Large intestine (tissue), 3 donors: ENCODE measurements at regions not wholly inside any gene's neighbourhood (a gene's known extent, or its start where the extent isn't known, plus 50 kb on each side); places are given as distances from the start of the nearest gene placed in this dataset.
A peak's percentile ranks its signal among the peaks of the same experiment; 100 is the strongest.

Source experiments
- DNase-seq, 2 donors: peaks; one replicate each; pipeline versions ENCODE4 v3.0.0 to v3.0.0-alpha.2; 2013
- H3K27ac ChIP-seq: one replicate; pipeline ENCODE4 v1.5.1; 2013; ENCODE audit warnings: low read length
- H3K27me3 ChIP-seq: 2 replicates; pipeline ENCODE4 v1.6.1; 2013; ENCODE audit warnings: low read length; ENCODE audit not compliant: control insufficient read depth, insufficient read depth
- H3K36me3 ChIP-seq: 2 replicates; pipeline ENCODE4 v1.6.1; 2013; ENCODE audit warnings: low read length; ENCODE audit not compliant: control insufficient read depth, insufficient read depth
- H3K4me1 ChIP-seq: one replicate; pipeline ENCODE4 v1.6.1; 2013; ENCODE audit warnings: low read length; ENCODE audit not compliant: control insufficient read depth, insufficient read depth
- H3K4me3 ChIP-seq: one replicate; pipeline ENCODE4 v1.5.1; 2013; ENCODE audit warnings: low read length
- H3K9me3 ChIP-seq: one replicate; pipeline ENCODE4 v1.6.1; 2013; ENCODE audit warnings: mild to moderate bottlenecking, low read depth, low read length, moderate library complexity; ENCODE audit not compliant: control insufficient read depth
- WGBS: methylation state at CpG from one replicate; pipeline ENCODE4 v1.1.5; 2013; ENCODE audit warnings: low lambda C conversion rate; ENCODE audit not compliant: insufficient coverage; 5-methylcytosine and 5-hydroxymethylcytosine counted together

DNA sequence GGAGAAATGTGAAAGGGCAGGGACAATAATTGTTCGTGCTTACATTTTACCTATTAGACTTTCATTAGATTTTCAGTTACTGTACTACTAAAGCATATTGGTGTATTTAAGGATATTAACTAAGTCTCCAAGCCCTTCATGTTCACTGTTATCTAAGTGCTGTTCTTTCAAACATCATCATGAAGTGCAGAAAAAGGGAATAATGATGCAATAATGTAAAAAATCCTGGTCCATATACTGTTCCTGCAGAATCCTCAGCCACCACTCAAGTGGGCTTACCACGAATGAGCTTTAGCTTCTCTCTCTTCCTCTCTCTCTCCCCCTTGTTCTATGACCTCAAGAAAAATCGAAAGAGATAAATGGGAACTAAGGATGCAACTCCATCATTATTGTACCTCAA is 600.7 kb downstream of the UTRN start:
- WGBS: no CpG with 5 or more reads among the region's 3 CpGs
- Histone ChIP-seq H3K27ac (no peak overlapping the region), H3K4me1 (no peaks in the 10 kb centered on the region), H3K27me3 (no peaks in the 10 kb centered on the region), H3K36me3 (no peaks in the 10 kb centered on the region), H3K4me3 (no peak overlapping the region), H3K9me3 (no peaks in the 10 kb centered on the region)
- DNase-seq: no peak

DNA sequence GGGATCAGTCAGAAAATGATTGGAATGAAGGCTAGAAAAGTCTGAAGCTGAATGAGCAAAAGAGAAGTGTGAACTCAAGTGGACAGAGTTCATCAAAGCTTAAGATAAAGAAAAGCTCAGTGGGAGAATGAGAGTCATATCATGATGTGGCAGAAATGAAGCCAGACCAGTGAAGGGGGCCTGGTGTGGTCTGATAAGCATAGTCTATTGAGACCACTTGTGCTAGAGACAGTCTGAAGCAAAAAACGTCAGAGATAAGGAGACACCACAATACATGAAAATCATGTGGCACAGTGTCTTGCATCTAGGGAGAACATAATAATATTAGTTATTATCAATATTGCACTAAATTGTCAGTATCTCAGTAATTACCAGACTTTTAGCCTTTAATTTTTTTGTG is 601.5 kb downstream of the UTRN start:
- WGBS: no CpG with 5 or more reads among the region's 1 CpG
- no peaks in the 10 kb centered on the region for H3K36me3 ChIP-seq
- peak in 1 of 2 donors; percentile 9 for DNase-seq

DNA sequence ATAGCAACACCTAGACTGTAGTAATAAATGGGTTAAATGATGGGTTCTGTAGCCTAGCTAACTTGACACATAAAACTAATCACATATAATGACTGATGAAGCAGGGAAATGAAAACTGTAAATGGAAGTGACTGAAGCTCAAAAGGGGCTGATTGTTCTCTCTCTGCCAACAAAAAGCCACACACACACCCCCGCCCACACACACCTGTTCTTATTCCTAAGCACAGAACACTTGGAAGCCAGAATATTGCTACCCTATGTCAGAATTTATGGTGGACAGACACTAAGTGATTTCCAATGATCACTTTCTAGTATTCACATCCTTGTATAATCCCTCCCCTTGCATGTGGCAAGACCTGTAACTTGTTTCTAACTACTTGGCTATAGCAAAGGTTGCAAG is 603.5 kb downstream of the UTRN start:
- Histone ChIP-seq H3K9me3 (no peaks in the 10 kb centered on the region), H3K36me3 (no peaks in the 10 kb centered on the region), H3K27ac (no peak overlapping the region), H3K27me3 (no peaks in the 10 kb centered on the region), H3K4me3 (no peak overlapping the region), H3K4me1 (no peaks in the 10 kb centered on the region)
- no peak for DNase-seq
- WGBS: no CpG with 5 or more reads among the region's 1 CpG

More for the DNA sequence above, 601.5 kb downstream of the UTRN start:
- H3K9me3 ChIP-seq: no peaks in the 10 kb centered on the region
- H3K27ac ChIP-seq: no peak overlapping the region
- H3K4me3 ChIP-seq: no peak overlapping the region
- no peaks in the 10 kb centered on the region for H3K27me3 ChIP-seq
- H3K4me1 ChIP-seq: no peaks in the 10 kb centered on the region

DNA sequence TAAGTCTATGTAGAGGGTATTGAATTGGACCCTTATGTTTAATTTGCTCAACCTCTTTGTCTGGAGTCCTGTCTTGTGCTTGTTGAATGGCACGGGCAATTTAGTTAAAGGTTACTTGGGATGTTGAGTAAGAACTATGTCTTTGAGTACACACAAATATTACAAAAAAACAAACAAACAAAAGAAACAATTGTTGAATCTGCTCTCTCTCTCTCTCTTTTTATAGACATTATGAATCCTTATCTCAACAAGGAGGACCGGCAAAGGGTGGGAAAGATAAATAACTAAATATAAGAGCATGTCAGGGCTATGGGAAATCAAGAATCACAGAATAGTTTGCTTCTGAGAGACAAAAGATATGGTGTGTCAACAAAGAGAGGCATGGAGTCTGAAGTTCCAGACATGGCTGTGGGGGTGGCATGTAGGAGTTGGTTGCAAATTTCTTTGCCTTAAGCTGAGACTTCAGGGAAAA is 608.6 kb downstream of the UTRN start:
- DNase-seq: peak in 1 of 2 donors; percentile 54
- 8% methylated on average over 2 of the region's 2 CpGs for WGBS
- Histone ChIP-seq H3K4me3 (no peak overlapping the region), H3K4me1 (peaks cover 6% of the 10 kb centered on the region), H3K27ac (no peak overlapping the region), H3K9me3 (no peaks in the 10 kb centered on the region), H3K27me3 (no peaks in the 10 kb centered on the region), H3K36me3 (no peaks in the 10 kb centered on the region)

DNA sequence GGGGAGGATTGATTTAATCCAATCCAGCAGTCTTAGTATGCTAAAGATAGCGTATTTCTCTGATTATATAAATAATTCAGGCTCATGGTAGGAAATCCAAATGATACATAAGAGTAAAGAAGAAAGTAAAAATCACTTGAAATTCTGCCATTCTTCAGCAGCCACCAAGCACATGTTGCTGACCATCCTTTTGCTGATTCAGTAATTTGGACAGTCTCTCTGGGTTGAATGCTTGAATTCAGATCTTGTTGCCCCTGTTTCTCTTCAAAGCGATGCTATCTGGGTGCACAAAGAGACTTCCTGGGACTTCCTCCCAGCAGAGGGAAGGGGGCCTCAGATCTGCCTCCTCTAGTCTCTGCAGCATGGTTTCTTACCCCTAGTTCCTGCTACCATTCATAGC is 609.1 kb downstream of the UTRN start:
- peak in 1 of 2 donors; percentile 25 for DNase-seq
- H3K4me1 ChIP-seq: peaks cover 6% of the 10 kb centered on the region
- no peak overlapping the region for H3K4me3 ChIP-seq
- WGBS: no CpG with 5 or more reads among the region's 2 CpGs
- H3K27ac ChIP-seq: no peak overlapping the region
- H3K27me3 ChIP-seq: no peaks in the 10 kb centered on the region
- H3K36me3 ChIP-seq: no peaks in the 10 kb centered on the region
- H3K9me3 ChIP-seq: no peaks in the 10 kb centered on the region

DNA sequence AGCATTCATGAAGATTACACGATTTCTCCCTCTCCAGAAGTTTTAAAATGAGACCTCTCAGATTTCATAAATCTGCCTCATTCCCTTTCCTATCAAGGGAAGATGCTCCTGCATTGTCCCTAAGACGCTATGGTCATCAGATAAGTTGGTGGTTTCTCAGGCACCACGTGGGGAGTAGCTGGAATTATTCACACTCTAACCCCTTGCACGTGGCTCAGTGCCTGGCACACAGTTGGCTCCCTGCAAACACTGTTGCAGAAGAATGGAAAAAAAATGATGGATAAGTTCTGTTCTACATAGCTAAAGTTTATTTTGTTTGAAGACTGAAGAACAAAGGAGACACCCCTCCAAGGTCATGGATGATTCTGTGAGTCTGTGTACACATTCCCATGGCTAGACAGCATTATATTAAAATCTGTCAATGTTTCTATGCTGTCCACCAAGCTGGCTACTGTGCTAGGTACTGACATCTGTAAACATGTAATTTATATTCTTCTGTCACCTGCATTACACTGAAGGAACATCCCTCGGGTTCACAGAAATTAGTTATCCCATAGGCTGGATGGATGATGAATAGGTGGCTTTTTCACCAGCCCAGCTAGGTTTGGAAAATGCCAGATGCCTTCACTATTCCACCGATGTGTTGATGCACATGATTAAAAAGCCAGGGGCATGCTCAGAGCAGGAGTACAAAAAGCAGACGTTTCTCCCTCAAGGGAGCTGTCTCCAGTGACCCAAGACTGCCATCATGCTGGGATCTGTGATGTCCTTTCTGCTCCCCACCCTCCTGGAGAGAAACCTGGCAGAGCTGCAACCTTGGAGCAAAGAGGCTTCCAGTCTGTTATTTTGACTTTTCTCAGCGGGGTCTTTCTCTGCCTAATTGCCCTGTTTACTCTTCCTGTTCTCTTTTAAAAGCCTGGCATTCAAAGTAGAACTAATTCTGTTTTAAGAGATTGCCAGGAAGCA is 610.5 kb downstream of the UTRN start:
- Histone ChIP-seq H3K9me3 (no peaks in the 10 kb centered on the region), H3K27ac (no peak overlapping the region), H3K4me1 (peaks cover 6% of the 10 kb centered on the region), H3K27me3 (no peaks in the 10 kb centered on the region), H3K4me3 (no peak overlapping the region), H3K36me3 (no peaks in the 10 kb centered on the region)
- WGBS: 71% methylated on average over 2 of the region's 8 CpGs
- no peak for DNase-seq

DNA sequence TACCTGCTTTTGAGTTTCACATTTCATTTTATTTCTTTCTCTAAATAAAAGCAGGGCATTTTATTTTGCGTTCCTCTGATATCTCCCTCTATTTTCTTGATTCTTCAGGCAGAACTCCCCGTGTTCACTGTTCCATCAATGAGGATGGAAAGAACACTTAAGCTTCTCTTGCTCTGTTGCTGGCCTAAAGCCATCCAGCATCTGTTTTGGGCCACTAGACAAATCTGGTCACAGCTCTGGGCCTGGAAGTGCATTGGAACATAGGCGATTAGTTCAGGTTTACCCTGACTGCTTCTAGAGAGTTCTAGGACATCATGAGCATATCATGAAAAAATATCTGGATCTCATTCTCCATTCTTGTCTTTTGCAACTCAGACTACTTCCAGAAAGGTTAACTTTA is 611.2 kb downstream of the UTRN start:
- Histone ChIP-seq H3K9me3 (no peaks in the 10 kb centered on the region), H3K27me3 (no peaks in the 10 kb centered on the region), H3K27ac (no peak overlapping the region), H3K4me1 (peaks cover 6% of the 10 kb centered on the region), H3K36me3 (no peaks in the 10 kb centered on the region), H3K4me3 (no peak overlapping the region)
- 100% methylated on average over 1 of the region's 3 CpGs for WGBS
- no peak for DNase-seq

DNA sequence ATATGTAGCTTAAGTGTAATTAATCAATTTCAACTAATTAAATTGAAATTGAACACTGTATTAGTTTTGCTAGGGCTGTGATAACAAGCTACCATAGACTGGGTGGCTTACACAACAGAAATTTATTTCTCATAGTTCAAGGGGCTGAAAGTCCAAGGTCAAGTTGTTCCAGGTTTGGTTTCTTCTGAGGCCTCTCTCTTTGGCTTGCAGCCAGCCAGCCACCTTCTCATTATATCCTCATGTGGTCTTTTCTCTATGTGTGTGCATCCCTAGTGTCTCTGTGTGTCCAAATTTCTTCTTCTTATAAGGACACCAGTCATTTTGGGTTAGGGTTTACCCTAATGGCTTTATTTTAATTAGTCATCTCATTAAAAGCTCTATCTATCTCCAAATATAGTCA is 611.7 kb downstream of the UTRN start:
- Histone ChIP-seq H3K9me3 (no peaks in the 10 kb centered on the region), H3K4me1 (peaks cover 6% of the 10 kb centered on the region), H3K4me3 (no peak overlapping the region), H3K36me3 (no peaks in the 10 kb centered on the region), H3K27me3 (no peaks in the 10 kb centered on the region), H3K27ac (no peak overlapping the region)
- DNase-seq: peak in 1 of 2 donors; percentile 63

DNA sequence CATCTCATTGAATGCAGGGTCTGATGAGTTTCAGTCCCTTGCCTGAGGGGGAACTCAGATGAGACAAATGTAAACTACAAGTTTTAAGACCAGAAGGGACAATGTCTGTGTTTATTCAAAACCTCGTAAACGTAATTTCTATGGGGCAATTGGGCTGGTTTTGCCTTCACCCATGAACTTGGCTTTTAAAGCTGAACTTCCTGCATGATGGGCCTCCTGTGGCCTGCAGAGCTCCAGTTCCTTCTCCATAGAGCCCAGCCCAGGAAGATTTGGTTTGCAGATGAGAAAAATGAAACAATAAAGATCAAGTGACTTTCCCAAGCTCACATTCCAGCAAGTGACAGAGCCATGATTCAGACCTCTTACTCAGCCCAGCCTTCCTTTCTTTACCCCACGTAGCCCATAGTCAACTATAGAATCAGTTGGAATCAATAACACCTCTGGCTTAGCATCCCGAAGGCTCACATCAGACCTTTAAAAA is 612.3 kb downstream of the UTRN start:
- H3K27me3 ChIP-seq: no peaks in the 10 kb centered on the region
- no peak for DNase-seq
- no peaks in the 10 kb centered on the region for H3K36me3 ChIP-seq
- WGBS: 60% methylated on average over 1 of the region's 4 CpGs
- H3K4me1 ChIP-seq: peaks cover 6% of the 10 kb centered on the region
- H3K4me3 ChIP-seq: no peak overlapping the region
- no peaks in the 10 kb centered on the region for H3K9me3 ChIP-seq
- no peak overlapping the region for H3K27ac ChIP-seq

DNA sequence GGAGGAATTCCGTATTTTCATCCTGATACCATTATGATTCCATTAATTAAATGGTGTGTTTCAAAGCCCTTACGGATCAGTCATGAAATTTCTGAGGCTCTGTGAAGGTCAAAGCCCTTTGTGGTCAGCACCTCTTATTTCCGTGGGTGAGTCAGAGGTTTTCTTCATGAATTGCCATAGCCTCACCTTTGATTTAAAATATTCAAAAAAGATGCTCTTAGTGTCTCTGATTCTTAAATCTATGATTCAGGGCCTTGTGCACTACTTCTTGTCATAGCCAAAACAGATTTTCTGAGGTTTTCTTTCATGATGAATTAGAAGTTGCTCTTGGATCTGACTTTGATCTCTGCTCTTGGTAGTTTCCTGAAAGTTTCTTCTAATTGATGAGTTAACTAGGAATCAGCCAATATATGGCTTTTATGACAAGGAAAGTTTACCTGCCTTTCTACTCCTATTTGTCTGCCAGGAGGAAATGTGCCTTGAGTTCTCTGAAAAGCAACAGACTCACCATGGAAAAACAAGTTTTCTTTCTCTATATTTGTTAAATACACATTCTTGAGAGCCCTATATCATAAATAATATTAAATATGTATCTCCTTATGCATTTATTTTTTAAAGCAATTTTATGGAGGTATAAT is 613.0 kb downstream of the UTRN start:
- H3K27ac ChIP-seq: no peak overlapping the region

More for the DNA sequence above, 613.0 kb downstream of the UTRN start:
- WGBS: no CpG with 5 or more reads among the region's 3 CpGs
- no peaks in the 10 kb centered on the region for H3K36me3 ChIP-seq
- H3K4me3 ChIP-seq: no peak overlapping the region
- H3K27me3 ChIP-seq: no peaks in the 10 kb centered on the region
- no peaks in the 10 kb centered on the region for H3K9me3 ChIP-seq
- peaks cover 6% of the 10 kb centered on the region for H3K4me1 ChIP-seq
- no peak for DNase-seq
